Thoracic aorta (tissue), 2 donors: ENCODE measurements at regions not wholly inside any gene's neighbourhood (a gene's known extent, or its start where the extent isn't known, plus 50 kb on each side); places are given as distances from the start of the nearest gene placed in this dataset.

ENCODE experiments used
- ATAC-seq: fragments of 150-250 bp; one replicate; pipeline ENCODE4 v1.8.0; 2017; ENCODE audit warnings: low read depth; ENCODE audit not compliant: insufficient number of reproducible peaks, low FRiP score
- DNase-seq: peaks from one replicate; pipeline ENCODE4 v3.0.0-alpha.2; 2020; ENCODE audit warnings: low spot score
- H3K27ac ChIP-seq, 2 donors: fragments of 200-600 bp; sonication (generic); 1 replicate in 1 of 2; 2 replicates in 1 of 2; pipeline ENCODE4 v1.5.1; 2016; ENCODE audit warnings: mild to moderate bottlenecking in 2 of 2, moderate library complexity in 2 of 2
- H3K27me3 ChIP-seq: fragments of 200-600 bp; sonication (generic); replicated peaks from 2 replicates; pipeline ENCODE4 v1.6.0; 2016; ENCODE audit warnings: mild to moderate bottlenecking; ENCODE audit not compliant: insufficient read depth
- H3K36me3 ChIP-seq: fragments of 200-600 bp; sonication (generic); one replicate; pipeline ENCODE4 v1.5.1; 2016
- H3K4me1 ChIP-seq, 2 donors: fragments of 200-600 bp; sonication (generic); 1 replicate in 1 of 2; 2 replicates in 1 of 2; pipeline versions ENCODE4 v1.5.1 to v1.6.0; 2016; ENCODE audit warnings: low read depth in 2 of 2, mild to moderate bottlenecking in 1 of 2; ENCODE audit not compliant: control insufficient read depth in 1 of 2
- H3K4me3 ChIP-seq: fragments of 200-600 bp; sonication (generic); 2 replicates; pipeline ENCODE4 v1.5.1; 2016; ENCODE audit warnings: mild to moderate bottlenecking
- H3K9me3 ChIP-seq: fragments of 200-600 bp; sonication (generic); 2 replicates; pipeline ENCODE4 v1.5.1; 2016
- CTCF ChIP-seq: fragments of 200-600 bp; sonication (generic); IDR thresholded peaks from one replicate; pipeline ENCODE4 v1.5.1; 2019; ENCODE audit warnings: antibody characterized with exemption

GRCh38 chr7:124261710-124262109 lies 228.8 kb upstream of the TMEM229A start:
- Histone ChIP-seq H3K27ac (no peak overlapping the region), H3K9me3 (no peaks in the 10 kb centered on the region), H3K36me3 (no peaks in the 10 kb centered on the region), H3K4me3 (no peak overlapping the region), H3K4me1 (no peaks in the 10 kb centered on the region), H3K27me3 (no peaks in the 10 kb centered on the region)
- no peak for TF ChIP-seq CTCF
- DNase-seq (no peak), ATAC-seq (no peak)

- Histone ChIP-seq H3K36me3 (no peaks in the 10 kb centered on the region), H3K27me3 (no peaks in the 10 kb centered on the region), H3K9me3 (no peaks in the 10 kb centered on the region), H3K27ac (no peak overlapping the region), H3K4me3 (no peak overlapping the region), H3K4me1 (no peaks in the 10 kb centered on the region)
- ATAC-seq = no peak
- TF ChIP-seq CTCF = no peak
- no peak for DNase-seq
Observed at GRCh38 chr7:124257638-124258308, 224.9 kb upstream of the TMEM229A start.

GRCh38 chr7:124255041-124255655 lies 222.3 kb upstream of the TMEM229A start:
- TF ChIP-seq CTCF = no peak
- H3K4me1 ChIP-seq = no peaks in the 10 kb centered on the region
- ATAC-seq (no peak), DNase-seq (no peak)
- no peak overlapping the region for H3K4me3 ChIP-seq
- no peaks in the 10 kb centered on the region for H3K9me3 ChIP-seq
- no peak overlapping the region for H3K27ac ChIP-seq
- H3K27me3 ChIP-seq = no peaks in the 10 kb centered on the region
- H3K36me3 ChIP-seq = no peaks in the 10 kb centered on the region

GRCh38 chr7:124254396-124254795 lies 221.5 kb upstream of the TMEM229A start:
- no peaks in the 10 kb centered on the region for H3K36me3 ChIP-seq
- H3K27me3 ChIP-seq = no peaks in the 10 kb centered on the region
- no peak for ATAC-seq
- no peak for DNase-seq
- H3K4me1 ChIP-seq = no peaks in the 10 kb centered on the region
- no peak overlapping the region for H3K4me3 ChIP-seq
- H3K9me3 ChIP-seq = no peaks in the 10 kb centered on the region
- no peak for TF ChIP-seq CTCF
- H3K27ac ChIP-seq = no peak overlapping the region

GRCh38 chr7:124251636-124252035 lies 218.8 kb upstream of the TMEM229A start:
- no peaks in the 10 kb centered on the region for H3K4me1 ChIP-seq
- no peaks in the 10 kb centered on the region for H3K36me3 ChIP-seq
- no peak for TF ChIP-seq CTCF
- H3K27ac ChIP-seq = no peak overlapping the region
- H3K27me3 ChIP-seq = no peaks in the 10 kb centered on the region
- no peaks in the 10 kb centered on the region for H3K9me3 ChIP-seq
- no peak for ATAC-seq
- H3K4me3 ChIP-seq = no peak overlapping the region
- DNase-seq = no peak
